ENCODE measurements at regions not wholly inside any gene's neighbourhood (a gene's known extent, or its start where the extent isn't known, plus 50 kb on each side); places are given as distances from the start of the nearest gene placed in this dataset.

GRCh38 chr3:194278186-194278845, 72.8 kb downstream of the CPN2 start:
- H3K9me3 ChIP-seq = no peaks in the 10 kb centered on the region

DNA sequence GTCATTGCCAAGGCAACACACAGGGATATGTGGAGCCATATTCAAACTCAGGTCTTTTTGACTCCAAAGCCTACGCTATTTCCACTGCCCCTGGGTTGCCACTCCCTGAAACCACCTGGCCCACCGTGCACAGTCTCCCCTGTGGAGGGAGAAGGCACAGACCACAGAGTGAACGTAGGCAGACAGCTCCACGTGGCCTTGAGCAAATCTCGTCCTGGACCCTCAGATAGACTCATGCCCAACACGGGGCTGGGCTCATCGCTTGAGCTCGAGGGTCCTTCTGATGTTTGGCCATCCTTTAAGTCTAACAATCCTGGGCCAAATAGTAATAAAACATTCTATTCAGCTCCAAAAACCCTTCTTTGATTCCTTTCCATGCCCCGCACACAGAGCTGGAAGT, 72.0 kb downstream of the CPN2 start:
- Histone ChIP-seq H3K9me3 (no peaks in the 10 kb centered on the region), H3K27me3 (no peaks in the 10 kb centered on the region), H3K4me1 (peaks cover 13 to 35% of the 10 kb centered on the region in 2 donors), H3K27ac (peak overlapping the region; percentile 73 to 84), H3K36me3 (no peaks in the 10 kb centered on the region), H3K4me3 (no peak overlapping the region)
- intact Hi-C loops (cut with DNase I) = loop anchor here (5.0 to 10.0 kb wide), 4 partner anchors 206 to 684 kb away; partner anchors contain the start of genes ATP13A3 and OPA1
- DNase-seq (ENCODE audit: low spot score in 2 of 2) = peak in 1 of 2 donors; percentile 56
- no peak for TF ChIP-seq CTCF (IDR thresholded peaks at IDR 0.05)

More at GRCh38 chr3:194278186-194278845, 72.8 kb downstream of the CPN2 start:
- Histone ChIP-seq H3K27me3 (no peaks in the 10 kb centered on the region), H3K27ac (peak overlapping the region; percentile 73 to 84), H3K4me3 (no peak overlapping the region), H3K4me1 (peaks cover 13 to 38% of the 10 kb centered on the region in 2 donors), H3K36me3 (no peaks in the 10 kb centered on the region)
- intact Hi-C loops (cut with DNase I) = loop anchor here (5.0 to 10.0 kb wide), 4 partner anchors 206 to 684 kb away; partner anchors contain the start of genes ATP13A3 and OPA1
- DNase-seq (ENCODE audit: low spot score in 2 of 2) = peak in 1 of 2 donors; percentile 38
- no peak for TF ChIP-seq CTCF (IDR thresholded peaks at IDR 0.05)

DNA sequence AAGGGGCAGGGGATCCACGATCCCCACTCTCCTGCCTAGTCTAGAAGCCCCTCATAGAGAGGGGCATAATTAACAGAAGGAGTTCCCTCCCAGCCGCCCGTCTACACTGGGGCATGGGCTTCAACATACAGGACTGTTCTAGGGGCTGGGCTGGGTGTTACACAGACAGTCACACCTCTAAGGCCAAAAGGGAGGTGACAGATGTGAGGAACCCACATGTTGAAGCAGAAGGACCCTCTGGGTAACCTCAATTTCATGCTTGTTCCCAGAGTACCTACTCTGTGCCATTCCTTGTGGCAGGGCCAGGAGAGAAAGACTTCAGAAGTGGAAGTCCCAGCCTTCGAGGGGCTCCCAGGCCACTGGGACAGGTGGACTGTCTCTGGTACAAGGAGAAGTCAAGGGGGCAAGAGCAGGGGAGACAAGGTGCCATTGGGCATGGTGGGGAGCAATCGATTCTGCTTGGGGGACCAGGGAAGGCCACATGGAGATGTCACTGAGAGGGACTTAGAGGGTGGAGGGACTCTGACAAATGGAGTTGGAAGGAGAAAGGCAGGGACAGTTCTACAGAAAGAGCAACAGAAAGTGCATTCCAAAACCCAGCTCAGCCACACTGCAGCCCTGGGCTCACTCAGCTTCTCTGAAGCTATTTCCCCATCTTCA, 71.3 kb downstream of the CPN2 start:
- H3K4me1 ChIP-seq = peaks cover 13 to 35% of the 10 kb centered on the region in 2 donors
- no peaks in the 10 kb centered on the region for H3K9me3 ChIP-seq
- H3K27ac ChIP-seq = peak overlapping the region in 1 of 2 donors; percentile 29
- intact Hi-C loops (cut with DNase I) = loop anchor here (5.0 to 10.0 kb wide), 4 partner anchors 205 to 685 kb away; partner anchors contain the start of genes ATP13A3 and OPA1
- no peak overlapping the region for H3K4me3 ChIP-seq
- peak in 1 of 2 donors; percentile 41 for DNase-seq (ENCODE audit: low spot score in 2 of 2)
- no peak for TF ChIP-seq CTCF (IDR thresholded peaks at IDR 0.05)
- no peaks in the 10 kb centered on the region for H3K36me3 ChIP-seq
- no peaks in the 10 kb centered on the region for H3K27me3 ChIP-seq

GRCh38 chr3:194280777-194281176, 70.4 kb downstream of the CPN2 start:
- DNase-seq (ENCODE audit: low spot score in 2 of 2) = no peak

GRCh38 chr3:194281306-194281705, 69.8 kb downstream of the CPN2 start:
- Histone ChIP-seq H3K27me3 (no peaks in the 10 kb centered on the region), H3K4me1 (peaks cover 13 to 35% of the 10 kb centered on the region in 2 donors), H3K36me3 (no peaks in the 10 kb centered on the region), H3K27ac (no peak overlapping the region), H3K9me3 (no peaks in the 10 kb centered on the region), H3K4me3 (no peak overlapping the region)
- intact Hi-C loops (cut with DNase I) = no loop called here
- TF ChIP-seq CTCF (IDR thresholded peaks at IDR 0.05) = no peak
- DNase-seq (ENCODE audit: low spot score in 2 of 2) = no peak

More at GRCh38 chr3:194280777-194281176, 70.4 kb downstream of the CPN2 start:
- no peaks in the 10 kb centered on the region for H3K9me3 ChIP-seq
- H3K27me3 ChIP-seq = no peaks in the 10 kb centered on the region
- H3K4me3 ChIP-seq = no peak overlapping the region
- no peak overlapping the region for H3K27ac ChIP-seq
- intact Hi-C loops (cut with DNase I) = no loop called here
- H3K4me1 ChIP-seq = peaks cover 13 to 35% of the 10 kb centered on the region in 2 donors
- no peaks in the 10 kb centered on the region for H3K36me3 ChIP-seq
- no peak for TF ChIP-seq CTCF (IDR thresholded peaks at IDR 0.05)
